Heart left ventricle (tissue), 16 donors: ENCODE measurements at regions not wholly inside any gene's neighbourhood (a gene's known extent, or its start where the extent isn't known, plus 50 kb on each side); places are given as distances from the start of the nearest gene placed in this dataset.

ENCODE experiments used
- ATAC-seq, 4 donors: fragments of 200-7000 bp; cut with Tn5 transposase; one replicate each; pipeline ENCODE4 v1.9.1; 2020 to 2022; ENCODE audit warnings: moderate library complexity in 4 of 4, mild to moderate bottlenecking in 3 of 4, moderate number of reproducible peaks in 1 of 4
- DNase-seq, 5 donors: peaks; one replicate each; pipeline ENCODE4 v3.0.0-alpha.2; 2020
- H3K27ac ChIP-seq, 12 donors: fragments of 200-600 bp; sonication (generic) in 4 of 12; one replicate each; pipeline versions ENCODE4 v1.5.0 to v1.8.0; 2016 to 2022; ENCODE audit warnings: mild to moderate bottlenecking in 2 of 12
- H3K27me3 ChIP-seq, 9 donors: fragments of 200-600 bp; sonication (generic) in 2 of 9; one replicate each; pipeline versions ENCODE4 v1.5.1 to v1.8.0; 2016 to 2022; ENCODE audit warnings: mild to moderate bottlenecking in 3 of 9
- H3K36me3 ChIP-seq, 9 donors: fragments of 200-600 bp; sonication (generic) in 2 of 9; one replicate each; pipeline versions ENCODE4 v1.5.0 to v1.8.0; 2018 to 2022; ENCODE audit warnings: mild to moderate bottlenecking in 2 of 9
- H3K4me1 ChIP-seq, 12 donors: fragments of 200-600 bp; sonication (generic) in 4 of 12; one replicate each; pipeline versions ENCODE4 v1.5.0 to v1.8.0; 2016 to 2022; ENCODE audit warnings: mild to moderate bottlenecking in 3 of 12
- H3K4me3 ChIP-seq, 12 donors: fragments of 200-600 bp; sonication (generic) in 4 of 12; one replicate each; pipeline versions ENCODE4 v1.5.0 to v1.8.0; 2017 to 2022; ENCODE audit warnings: mild to moderate bottlenecking in 9 of 12, moderate library complexity in 4 of 12
- H3K9me3 ChIP-seq, 12 donors: fragments of 200-600 bp; sonication (generic) in 4 of 12; one replicate each; pipeline versions ENCODE4 v1.5.0 to v1.8.0; 2016 to 2022; ENCODE audit warnings: mild to moderate bottlenecking in 1 of 12
- CTCF ChIP-seq, 12 donors: fragments of 200-600 bp; sonication (generic) in 4 of 12; IDR thresholded peaks; one replicate each; pipeline versions ENCODE4 v1.5.0 to v1.8.0; 2018 to 2022; ENCODE audit warnings: antibody characterized with exemption in 12 of 12, mild to moderate bottlenecking in 5 of 12
- POLR2A ChIP-seq, 2 donors: fragments of 450-650 bp; IDR thresholded peaks; one replicate each; pipeline ENCODE4 v1.6.1; 2017; ENCODE audit warnings: antibody characterized with exemption in 2 of 2, mild to moderate bottlenecking in 2 of 2, moderate library complexity in 2 of 2
- WGBS, 4 donors: extraction: QIAGEN DNeasy Blood & Tissue Kit in 2 of 4; methylation state at CpG; one replicate each; pipeline versions ENCODE4 v1.1.5 to v1.1.7; 2013 to 2018; 5-methylcytosine and 5-hydroxymethylcytosine counted together
- intact Hi-C, 10 donors: fragments of 100-400 bp; cut with DNase I; formaldehyde crosslinking; loops; one replicate each; pipeline versions ENCODE4 v1.11.1 to v1.14.2; 2022
- donor health status: ischemic (EF 13 %, LVEDD 7.1; RV severe dilation, severe dysfunction).
- donor health status: healthy with polysubstance abuse.
- donor health status: DM: no; HTN: yes; CAD: no.
- donor health status: DM: no; HTN: no; CAD: no.
- donor health status: ischemic (EF 25% LVEDD 6.9; RV normal size, moderate dysfunction).
- donor health status: ischemic (EF 25% LVEDD 5.7; RV mildly dilated, moderate dysfunction).
- donor health status: healthy.
- donor health status: DM: yes; HTN: yes; CAD: no.
- donor health status: ischemic (EF 35%, LVEDD 5.7; RV mildly dilated, moderate dysfunction).
- donor health status: nonischemic (EF 11% LVEDD 7.7; RV severe dilation, severe dysfunction).
- donor health status: DM: yes; HTN: yes; CAD: no.
- donor health status: PGD.
- donor health status: ischemic (EF 29% LVEDD 5.4; RV normal size, mild dysfunction).
- donor health status: nonischemic (EF 23%, LVEDD 6.1; RV moderate dilation, normal function).

GRCh38 chr1:199508072-199508471 is 519.4 kb upstream of the NR5A2 start:
- DNase-seq (no peak), ATAC-seq (no peak)
- no peak overlapping the region for H3K27ac ChIP-seq
- H3K36me3 ChIP-seq: no peaks in the 10 kb centered on the region
- H3K4me1 ChIP-seq: no peaks in the 10 kb centered on the region
- intact Hi-C loops: no loop called here
- no peaks in the 10 kb centered on the region for H3K9me3 ChIP-seq
- no peak overlapping the region for H3K4me3 ChIP-seq
- H3K27me3 ChIP-seq: no peaks in the 10 kb centered on the region
- WGBS, 4 donors: 16 to 32% (median 29%) methylated on average over 3 of the region's 3 CpGs
- TF ChIP-seq POLR2A (IDR thresholded peaks at IDR 0.05): no peak
- no peak for TF ChIP-seq CTCF (IDR thresholded peaks at IDR 0.05)

- no peak for ATAC-seq
- intact Hi-C loops: no loop called here
- no peak overlapping the region for H3K4me3 ChIP-seq
- no peak for DNase-seq
- H3K27ac ChIP-seq: no peak overlapping the region
- no peaks in the 10 kb centered on the region for H3K27me3 ChIP-seq
- H3K4me1 ChIP-seq: no peaks in the 10 kb centered on the region
- 70 to 76% (median 73%) methylated on average over 2 of the region's 2 CpGs for WGBS, 4 donors
- no peaks in the 10 kb centered on the region for H3K36me3 ChIP-seq
- TF ChIP-seq POLR2A (IDR thresholded peaks at IDR 0.05) (no peak), CTCF (IDR thresholded peaks at IDR 0.05) (no peak)
- no peaks in the 10 kb centered on the region for H3K9me3 ChIP-seq
Observed at GRCh38 chr1:199508653-199509052, 518.9 kb upstream of the NR5A2 start.

GRCh38 chr1:199509456-199509855 is 518.1 kb upstream of the NR5A2 start:
- WGBS, 4 donors: 70 to 77% (median 72%) methylated on average over 2 of the region's 2 CpGs
- no peak for ATAC-seq

GRCh38 chr1:199510314-199510713 is 517.2 kb upstream of the NR5A2 start:
- H3K4me3 ChIP-seq: no peak overlapping the region
- no peak overlapping the region for H3K27ac ChIP-seq
- H3K27me3 ChIP-seq: no peaks in the 10 kb centered on the region
- ATAC-seq (no peak), DNase-seq (no peak)
- WGBS, 4 donors: 69 to 92% (median 79%) methylated on average over 5 of the region's 5 CpGs
- H3K36me3 ChIP-seq: no peaks in the 10 kb centered on the region
- no peaks in the 10 kb centered on the region for H3K4me1 ChIP-seq
- H3K9me3 ChIP-seq: no peaks in the 10 kb centered on the region
- intact Hi-C loops: no loop called here
- TF ChIP-seq POLR2A (IDR thresholded peaks at IDR 0.05): no peak

More at GRCh38 chr1:199509456-199509855, 518.1 kb upstream of the NR5A2 start:
- Histone ChIP-seq H3K4me1 (no peaks in the 10 kb centered on the region), H3K27me3 (no peaks in the 10 kb centered on the region), H3K27ac (no peak overlapping the region), H3K4me3 (no peak overlapping the region), H3K9me3 (no peaks in the 10 kb centered on the region), H3K36me3 (no peaks in the 10 kb centered on the region)
- intact Hi-C loops: no loop called here
- TF ChIP-seq CTCF (IDR thresholded peaks at IDR 0.05): no peak
- no peak for TF ChIP-seq POLR2A (IDR thresholded peaks at IDR 0.05)
- DNase-seq: no peak

GRCh38 chr1:199512037-199512710 is 515.3 kb upstream of the NR5A2 start:
- ATAC-seq (no peak), DNase-seq (no peak)
- Histone ChIP-seq H3K27ac (no peak overlapping the region), H3K27me3 (no peaks in the 10 kb centered on the region), H3K9me3 (no peaks in the 10 kb centered on the region), H3K36me3 (no peaks in the 10 kb centered on the region), H3K4me1 (no peaks in the 10 kb centered on the region), H3K4me3 (no peak overlapping the region)
- intact Hi-C loops: no loop called here
- TF ChIP-seq CTCF (IDR thresholded peaks at IDR 0.05) (no peak), POLR2A (IDR thresholded peaks at IDR 0.05) (no peak)
- 56 to 66% (median 62%) methylated on average over 6 of the region's 6 CpGs for WGBS, 4 donors
